GM12873 (cell line): ENCODE measurements at regions not wholly inside any gene's neighbourhood (a gene's known extent, or its start where the extent isn't known, plus 50 kb on each side); places are given as distances from the start of the nearest gene placed in this dataset.

Source experiments
- CTCF ChIP-seq: IDR thresholded peaks from 2 replicates; pipeline ENCODE4 v1.5.1; 2012; ENCODE audit warnings: low read depth, mild to moderate bottlenecking, moderate library complexity, low read length, control low read depth; ENCODE audit not compliant: insufficient read depth; ENCODE audit errors: missing control alignments

GRCh38 chr14:97104029-97104428, 306.8 kb downstream of the VRK1 start:
- TF ChIP-seq CTCF: no peak

GRCh38 chr14:97106166-97106565, 309.0 kb downstream of the VRK1 start:
- TF ChIP-seq CTCF: no peak

GRCh38 chr14:97106609-97107008, 309.4 kb downstream of the VRK1 start:
- no peak for TF ChIP-seq CTCF

GRCh38 chr14:97107080-97107479, 309.9 kb downstream of the VRK1 start:
- no peak for TF ChIP-seq CTCF

- TF ChIP-seq CTCF: no peak
Measured at GRCh38 chr14:97107760-97108159, 310.6 kb downstream of the VRK1 start.

GRCh38 chr14:97109234-97109633, 312.1 kb downstream of the VRK1 start:
- TF ChIP-seq CTCF: no peak

GRCh38 chr14:97113339-97113738, 316.2 kb downstream of the VRK1 start:
- TF ChIP-seq CTCF: no peak
